ENCODE measurements at regions not wholly inside any gene's neighbourhood (a gene's known extent, or its start where the extent isn't known, plus 50 kb on each side); places are given as distances from the start of the nearest gene placed in this dataset.

- TF ChIP-seq CTCF (conservative IDR thresholded peaks at IDR 0.05; ENCODE audit: low read length), result peak; percentile 68
- no peak for TF ChIP-seq EZH2phosphoT487 (IDR thresholded peaks at IDR 0.05; ENCODE audit: borderline replicate concordance, low read depth, low read length)
These were observed 55.0 kb upstream of the PAXBP1 start for GRCh38 chr21:32826329-32827167.
